Skeletal muscle tissue (tissue), 3 donors: ENCODE measurements at regions not wholly inside any gene's neighbourhood (a gene's known extent, or its start where the extent isn't known, plus 50 kb on each side); places are given as distances from the start of the nearest gene placed in this dataset.

Source experiments
- H3K27ac ChIP-seq: one replicate; pipeline ENCODE4 v1.7.0; 2013; ENCODE audit warnings: mild to moderate bottlenecking, low read depth, low read length, inconsistent platforms
- H3K27me3 ChIP-seq, 3 donors: one replicate each; pipeline ENCODE4 v1.7.0; 2013; ENCODE audit warnings: low read length in 3 of 3; ENCODE audit not compliant: control insufficient read depth in 3 of 3, insufficient read depth in 3 of 3
- H3K36me3 ChIP-seq, 3 donors: one replicate each; pipeline ENCODE4 v1.7.0; 2013; ENCODE audit warnings: low read length in 3 of 3; ENCODE audit not compliant: control insufficient read depth in 3 of 3, insufficient read depth in 3 of 3
- H3K4me1 ChIP-seq, 3 donors: one replicate each; pipeline ENCODE4 v1.7.0; 2013; ENCODE audit warnings: low read length in 3 of 3, mild to moderate bottlenecking in 3 of 3; ENCODE audit not compliant: control insufficient read depth in 3 of 3, insufficient read depth in 3 of 3
- H3K4me3 ChIP-seq, 3 donors: one replicate each; pipeline ENCODE4 v1.7.0; 2013; ENCODE audit warnings: low read length in 3 of 3
- H3K9ac ChIP-seq, 3 donors: one replicate each; pipeline ENCODE4 v1.7.0; 2013; ENCODE audit warnings: low read length in 3 of 3, mild to moderate bottlenecking in 3 of 3, moderate library complexity in 2 of 3, low read depth in 1 of 3
- H3K9me3 ChIP-seq, 3 donors: one replicate each; pipeline ENCODE4 v1.7.0; 2013; ENCODE audit warnings: low read length in 3 of 3; ENCODE audit not compliant: control insufficient read depth in 3 of 3
- donor health status: Osteomylitis.

GRCh38 chr19:34305221-34306083 lies 51.1 kb downstream of the GARRE1 start:
- H3K4me3 ChIP-seq, result no peak overlapping the region
- H3K9ac ChIP-seq, result peak overlapping the region in 2 of 3 donors; percentile 1 to 33
- peaks cover 24 to 32% (median 25%) of the 10 kb centered on the region in 3 donors for H3K4me1 ChIP-seq
- peak overlapping the region; percentile 67 for H3K27ac ChIP-seq
- no peaks in the 10 kb centered on the region for H3K9me3 ChIP-seq
- H3K36me3 ChIP-seq, result peaks cover 5 to 15% (median 8%) of the 10 kb centered on the region in 3 donors
- no peaks in the 10 kb centered on the region for H3K27me3 ChIP-seq

DNA sequence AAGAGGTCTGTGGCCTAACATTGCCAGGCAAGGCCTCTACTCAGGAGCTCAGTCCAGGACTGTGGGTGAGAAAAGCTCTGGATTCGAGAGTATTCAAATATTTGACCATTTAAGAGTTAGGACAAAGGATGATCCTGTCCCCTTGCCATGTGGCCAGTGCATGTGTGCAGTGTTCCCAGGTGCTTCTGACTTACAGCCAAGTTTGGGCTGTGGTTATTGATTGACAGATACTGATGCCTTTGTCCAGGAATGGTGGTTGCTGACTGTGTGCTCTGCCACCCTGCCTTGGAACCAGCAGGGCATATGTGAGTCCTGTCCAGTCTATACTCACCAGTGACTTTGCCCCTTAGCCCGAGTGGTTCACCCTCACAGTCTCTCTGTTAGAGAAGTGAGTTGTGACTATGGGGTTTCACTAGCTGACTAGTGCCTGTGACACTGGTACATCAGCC lies 51.9 kb downstream of the GARRE1 start:
- H3K4me1 ChIP-seq, result peaks cover 24 to 34% (median 28%) of the 10 kb centered on the region in 3 donors

DNA sequence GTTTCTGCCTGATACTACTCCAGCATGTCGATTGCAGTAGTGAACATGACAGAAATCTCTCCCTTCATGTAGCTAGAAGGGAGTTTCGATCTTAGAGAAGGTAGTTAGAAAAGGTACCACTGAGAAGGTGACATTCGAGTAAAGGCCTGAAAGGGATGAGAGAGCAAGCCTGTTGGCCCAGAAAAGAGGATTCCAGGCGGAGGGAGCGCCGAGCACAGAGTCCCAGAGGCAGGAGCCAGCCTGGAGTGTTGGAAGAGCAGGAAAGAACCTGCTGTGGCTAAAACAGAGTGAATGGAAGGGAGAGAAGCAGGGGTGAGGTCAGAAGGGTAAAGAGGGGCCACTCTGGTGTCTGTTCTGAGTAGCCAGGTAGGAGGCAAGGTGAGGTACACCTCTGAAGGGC lies 52.5 kb downstream of the GARRE1 start:
- Histone ChIP-seq H3K4me1 (peaks cover 24 to 34% (median 28%) of the 10 kb centered on the region in 3 donors), H3K9ac (peak overlapping the region in 2 of 3 donors; percentile 14 to 60), H3K27me3 (no peaks in the 10 kb centered on the region), H3K9me3 (no peaks in the 10 kb centered on the region), H3K27ac (peak overlapping the region; percentile 67), H3K36me3 (peaks cover 0 to 9% (median 4%) of the 10 kb centered on the region in 3 donors), H3K4me3 (no peak overlapping the region)

More for the DNA sequence above, 51.9 kb downstream of the GARRE1 start:
- peak overlapping the region; percentile 67 for H3K27ac ChIP-seq
- H3K36me3 ChIP-seq, result peaks cover 0 to 9% (median 4%) of the 10 kb centered on the region in 3 donors
- H3K9me3 ChIP-seq, result no peaks in the 10 kb centered on the region
- peak overlapping the region in 1 of 3 donors; percentile 30 for H3K4me3 ChIP-seq
- peak overlapping the region; percentile 16 to 54 (median 33) for H3K9ac ChIP-seq
- no peaks in the 10 kb centered on the region for H3K27me3 ChIP-seq

GRCh38 chr19:34308381-34309367 lies 54.3 kb downstream of the GARRE1 start:
- peaks cover 0 to 7% (median under 1%) of the 10 kb centered on the region in 3 donors for H3K36me3 ChIP-seq
- peaks cover 24 to 34% (median 28%) of the 10 kb centered on the region in 3 donors for H3K4me1 ChIP-seq
- H3K27me3 ChIP-seq, result no peaks in the 10 kb centered on the region
- no peak overlapping the region for H3K27ac ChIP-seq
- H3K9ac ChIP-seq, result no peak overlapping the region
- no peaks in the 10 kb centered on the region for H3K9me3 ChIP-seq
- H3K4me3 ChIP-seq, result no peak overlapping the region

DNA sequence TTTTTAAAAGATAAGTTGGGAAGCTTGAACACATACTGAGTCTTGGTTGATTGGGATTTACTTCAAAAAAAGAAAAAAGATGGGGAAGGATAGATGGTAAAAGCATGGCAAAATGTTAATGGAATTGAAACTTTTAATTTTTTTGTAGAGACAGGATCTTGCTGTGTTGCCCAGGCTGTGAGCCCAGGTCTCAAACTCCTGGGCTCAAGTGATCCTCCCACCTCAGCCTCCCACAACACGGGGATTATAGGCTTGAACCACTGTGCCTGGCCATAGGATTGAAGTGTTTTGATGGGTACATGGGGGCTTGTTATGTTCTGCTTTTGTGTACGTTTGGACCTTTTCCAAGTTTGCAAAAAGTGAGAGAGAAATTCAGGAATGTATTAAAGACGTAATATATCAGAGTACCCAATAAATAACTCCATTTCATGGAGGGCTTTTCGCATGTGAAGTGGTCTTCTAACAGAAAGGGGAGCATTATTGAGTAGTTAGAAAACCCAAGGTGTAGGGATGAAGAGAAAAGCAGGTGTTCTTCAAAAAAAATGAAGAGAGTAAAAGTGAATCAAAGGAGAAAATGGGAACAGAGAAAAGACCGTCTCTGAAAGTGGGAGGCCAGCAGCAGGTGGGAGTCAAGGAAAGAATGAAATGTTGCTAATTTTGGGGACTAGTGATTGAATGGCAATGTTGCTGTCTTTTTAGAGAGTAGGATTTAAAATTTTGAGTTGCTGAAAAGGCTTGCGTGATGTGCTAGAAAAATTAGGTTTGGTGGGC lies 55.2 kb downstream of the GARRE1 start:
- Histone ChIP-seq H3K4me1 (peaks cover 27 to 37% (median 31%) of the 10 kb centered on the region in 3 donors), H3K27ac (no peak overlapping the region), H3K4me3 (no peak overlapping the region), H3K9ac (no peak overlapping the region), H3K9me3 (no peaks in the 10 kb centered on the region), H3K36me3 (peaks cover 0 to 7% (median 0%) of the 10 kb centered on the region in 3 donors), H3K27me3 (no peaks in the 10 kb centered on the region)

- Histone ChIP-seq H3K9ac (no peak overlapping the region), H3K27ac (no peak overlapping the region), H3K27me3 (no peaks in the 10 kb centered on the region), H3K36me3 (peaks cover 0 to 2% (median 0%) of the 10 kb centered on the region in 3 donors), H3K9me3 (no peaks in the 10 kb centered on the region), H3K4me1 (peaks cover 20 to 36% (median 34%) of the 10 kb centered on the region in 3 donors), H3K4me3 (no peak overlapping the region)
Observed at GRCh38 chr19:34310494-34310981, 54.5 kb upstream of the GPI start.

GRCh38 chr19:34313188-34313587 lies 51.8 kb upstream of the GPI start:
- no peaks in the 10 kb centered on the region for H3K27me3 ChIP-seq
- no peaks in the 10 kb centered on the region for H3K9me3 ChIP-seq
- H3K27ac ChIP-seq, result no peak overlapping the region
- no peak overlapping the region for H3K4me3 ChIP-seq
- no peak overlapping the region for H3K9ac ChIP-seq
- no peaks in the 10 kb centered on the region for H3K36me3 ChIP-seq
- H3K4me1 ChIP-seq, result peaks cover 18 to 44% (median 40%) of the 10 kb centered on the region in 3 donors

DNA sequence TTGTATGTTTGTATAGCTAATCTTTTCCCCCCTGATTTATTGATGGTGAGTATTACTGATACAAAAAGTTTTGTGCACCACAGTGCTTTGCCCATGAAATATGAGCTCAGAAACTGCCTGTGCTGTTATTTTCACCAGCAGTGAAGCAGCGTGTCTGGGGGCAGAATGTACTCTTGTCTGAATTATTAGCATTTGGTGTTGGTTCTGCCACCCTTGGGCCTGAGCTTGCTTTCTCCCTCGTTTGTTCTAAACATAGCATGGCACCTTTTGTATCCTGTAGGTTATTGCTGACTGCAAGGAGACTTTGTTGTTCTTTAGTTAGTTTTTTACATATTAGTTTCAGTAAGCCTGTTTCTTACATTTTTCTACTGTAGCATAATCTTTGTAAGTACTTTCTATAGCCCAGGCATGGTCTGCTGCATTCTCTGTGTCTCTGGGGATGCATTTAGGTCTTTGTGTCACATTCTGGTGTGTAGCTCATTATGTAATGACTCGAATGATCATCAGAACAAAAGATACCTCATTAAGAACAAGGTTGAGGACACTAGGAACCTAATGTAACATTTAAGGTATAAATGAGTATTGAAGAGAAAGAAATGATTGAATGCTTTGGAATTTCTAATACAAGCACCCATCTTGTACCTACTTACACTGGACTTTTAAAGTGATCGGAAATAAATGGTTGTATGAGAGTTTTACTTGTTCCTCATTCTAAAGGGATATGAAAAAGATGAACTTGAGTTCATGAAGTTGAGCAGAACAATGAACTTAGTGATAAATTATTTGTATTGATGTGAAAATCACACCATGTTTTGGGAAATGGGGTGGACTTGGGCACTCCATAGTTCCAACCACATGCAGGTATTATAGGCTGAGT lies 50.3 kb upstream of the GPI start:
- Histone ChIP-seq H3K9ac (peak overlapping the region in 1 of 3 donors; percentile 1), H3K4me1 (peaks cover 21 to 50% (median 45%) of the 10 kb centered on the region in 3 donors), H3K9me3 (no peaks in the 10 kb centered on the region), H3K27me3 (no peaks in the 10 kb centered on the region), H3K27ac (peak overlapping the region; percentile 27), H3K36me3 (no peaks in the 10 kb centered on the region), H3K4me3 (no peak overlapping the region)
